Thymus (tissue), 11 donors: ENCODE measurements at regions not wholly inside any gene's neighbourhood (a gene's known extent, or its start where the extent isn't known, plus 50 kb on each side); places are given as distances from the start of the nearest gene placed in this dataset.

Experiments
- DNase-seq, 9 donors: peaks; one replicate each; pipeline ENCODE4 v3.0.0-alpha.2; 2013; ENCODE audit warnings: low spot score in 9 of 9, low read depth in 6 of 9, missing footprints in 1 of 9
- H3K27ac ChIP-seq, 2 donors: one replicate each; pipeline ENCODE4 v1.5.1; 2013; ENCODE audit warnings: control low read depth in 1 of 2, low read depth in 1 of 2, low read length in 1 of 2, mild to moderate bottlenecking in 1 of 2, moderate library complexity in 1 of 2
- H3K27me3 ChIP-seq, 2 donors: one replicate each; pipeline ENCODE4 v1.5.1; 2013; ENCODE audit warnings: low read length in 1 of 2; ENCODE audit not compliant: control insufficient read depth in 2 of 2, insufficient read depth in 1 of 2
- H3K36me3 ChIP-seq, 2 donors: one replicate each; pipeline ENCODE4 v1.5.1; 2013; ENCODE audit warnings: low read length in 1 of 2, mild to moderate bottlenecking in 1 of 2, moderate library complexity in 1 of 2; ENCODE audit not compliant: control insufficient read depth in 2 of 2, insufficient read depth in 2 of 2
- H3K4me1 ChIP-seq, 2 donors: one replicate each; pipeline ENCODE4 v1.5.1; 2013; ENCODE audit warnings: low read length in 2 of 2; ENCODE audit not compliant: control insufficient read depth in 2 of 2, insufficient read depth in 2 of 2
- H3K4me3 ChIP-seq, 2 donors: one replicate each; pipeline ENCODE4 v1.5.1; 2013; ENCODE audit warnings: low read length in 2 of 2, control low read depth in 1 of 2, mild to moderate bottlenecking in 1 of 2
- H3K9me3 ChIP-seq, 2 donors: one replicate each; pipeline ENCODE4 v1.5.1; 2013; ENCODE audit warnings: low read length in 1 of 2, mild to moderate bottlenecking in 1 of 2; ENCODE audit not compliant: control insufficient read depth in 2 of 2, insufficient read depth in 1 of 2
- WGBS: extraction: QIAGEN DNeasy Blood & Tissue Kit; methylation state at CpG from one replicate; pipeline ENCODE4 v1.1.7; 2013; 5-methylcytosine and 5-hydroxymethylcytosine counted together
- donor health status: healthy.

- Histone ChIP-seq H3K4me3 (no peak overlapping the region), H3K9me3 (no peaks in the 10 kb centered on the region), H3K27me3 (no peaks in the 10 kb centered on the region), H3K4me1 (no peaks in the 10 kb centered on the region), H3K36me3 (no peaks in the 10 kb centered on the region), H3K27ac (no peak overlapping the region)
- 92% methylated on average over 1 of the region's 1 CpG for WGBS
- DNase-seq, result no peak
Measured at GRCh38 chr18:67421651-67422050, 94.9 kb downstream of the DSEL start.

GRCh38 chr18:67417864-67418523 is 98.5 kb downstream of the DSEL start:
- peak in 8 of 9 donors; percentile 2 to 74 (median 23) for DNase-seq
- Histone ChIP-seq H3K36me3 (no peaks in the 10 kb centered on the region), H3K27ac (peak overlapping the region in 1 of 2 donors; percentile 14), H3K4me3 (peak overlapping the region; percentile 6 to 21), H3K27me3 (no peaks in the 10 kb centered on the region), H3K9me3 (no peaks in the 10 kb centered on the region), H3K4me1 (no peaks in the 10 kb centered on the region)
- 53% methylated on average over 6 of the region's 6 CpGs for WGBS

- Histone ChIP-seq H3K9me3 (no peaks in the 10 kb centered on the region), H3K4me1 (no peaks in the 10 kb centered on the region), H3K27me3 (no peaks in the 10 kb centered on the region), H3K36me3 (no peaks in the 10 kb centered on the region), H3K4me3 (no peak overlapping the region), H3K27ac (no peak overlapping the region)
- DNase-seq, result no peak
- WGBS, result 13% methylated on average over 2 of the region's 2 CpGs
Measured at GRCh38 chr18:67411116-67411515, 105.4 kb downstream of the DSEL start.

- Histone ChIP-seq H3K9me3 (no peaks in the 10 kb centered on the region), H3K4me3 (no peak overlapping the region), H3K27ac (no peak overlapping the region), H3K36me3 (no peaks in the 10 kb centered on the region), H3K4me1 (no peaks in the 10 kb centered on the region), H3K27me3 (no peaks in the 10 kb centered on the region)
- WGBS, result 85% methylated on average over 4 of the region's 4 CpGs
- DNase-seq, result no peak
Measured at GRCh38 chr18:67410075-67411070, 106.1 kb downstream of the DSEL start.

- Histone ChIP-seq H3K36me3 (no peaks in the 10 kb centered on the region), H3K9me3 (no peaks in the 10 kb centered on the region), H3K27ac (no peak overlapping the region), H3K27me3 (no peaks in the 10 kb centered on the region), H3K4me1 (no peaks in the 10 kb centered on the region), H3K4me3 (no peak overlapping the region)
- WGBS, result 92% methylated on average over 1 of the region's 1 CpG
- no peak for DNase-seq
Measured at GRCh38 chr18:67408240-67408639, 108.3 kb downstream of the DSEL start.

GRCh38 chr18:67406714-67407113 is 109.8 kb downstream of the DSEL start:
- H3K27me3 ChIP-seq, result no peaks in the 10 kb centered on the region
- no peak overlapping the region for H3K4me3 ChIP-seq
- no peaks in the 10 kb centered on the region for H3K9me3 ChIP-seq
- H3K27ac ChIP-seq, result no peak overlapping the region
- WGBS, result 74% methylated on average over 2 of the region's 2 CpGs
- H3K4me1 ChIP-seq, result no peaks in the 10 kb centered on the region
- H3K36me3 ChIP-seq, result no peaks in the 10 kb centered on the region
- no peak for DNase-seq

- H3K4me1 ChIP-seq, result no peaks in the 10 kb centered on the region
Measured at GRCh38 chr18:67402543-67402942, 114.0 kb downstream of the DSEL start.

GRCh38 chr18:67400502-67401117 is 115.9 kb downstream of the DSEL start:
- DNase-seq, result no peak
- Histone ChIP-seq H3K36me3 (no peaks in the 10 kb centered on the region), H3K27ac (no peak overlapping the region), H3K9me3 (no peaks in the 10 kb centered on the region), H3K4me1 (no peaks in the 10 kb centered on the region), H3K4me3 (no peak overlapping the region), H3K27me3 (no peaks in the 10 kb centered on the region)
- WGBS, result 93% methylated on average over 4 of the region's 4 CpGs

More at GRCh38 chr18:67402543-67402942, 114.0 kb downstream of the DSEL start:
- no peak overlapping the region for H3K27ac ChIP-seq
- no peak for DNase-seq
- 85% methylated on average over 1 of the region's 1 CpG for WGBS
- H3K36me3 ChIP-seq, result no peaks in the 10 kb centered on the region
- H3K4me3 ChIP-seq, result no peak overlapping the region
- no peaks in the 10 kb centered on the region for H3K27me3 ChIP-seq
- H3K9me3 ChIP-seq, result no peaks in the 10 kb centered on the region

- Histone ChIP-seq H3K4me3 (no peak overlapping the region), H3K36me3 (no peaks in the 10 kb centered on the region), H3K9me3 (peaks cover 0 to 4% of the 10 kb centered on the region in 2 donors), H3K4me1 (no peaks in the 10 kb centered on the region), H3K27me3 (no peaks in the 10 kb centered on the region), H3K27ac (no peak overlapping the region)
- no peak for DNase-seq
- WGBS, result 90% methylated on average over 3 of the region's 3 CpGs
Measured at GRCh38 chr18:67386032-67386431, 130.5 kb downstream of the DSEL start.
